IMR-90 (cell line): ENCODE measurements at regions not wholly inside any gene's neighbourhood (a gene's known extent, or its start where the extent isn't known, plus 50 kb on each side); places are given as distances from the start of the nearest gene placed in this dataset.

Experiments
- ATAC-seq: fragments of 200-7000 bp; cut with Tn5 transposase; 2 replicates; pipeline ENCODE4 v1.9.1; 2020; ENCODE audit warnings: low read depth, mild to moderate bottlenecking, moderate library complexity
- BruUV-seq: library from RNA; stranded (reverse); fragments of 400-500 nt; replicated peaks from 2 replicates; lab custom pipeline; 2021; lab: Mats Ljungman, UMichigan
- CTCF ChIA-PET: fragments of 300-600 bp; formaldehyde crosslinking; extraction: SDS; loops from one replicate; lab custom pipeline; 2021; ENCODE audit warnings: antibody characterized with exemption; lab: Yijun Ruan, JAX
- POLR2A ChIA-PET: fragments of 300-600 bp; sonication (Branson Sonifier 250); formaldehyde crosslinking; loops from one replicate; lab custom pipeline; 2022; ENCODE audit warnings: antibody characterized with exemption; ENCODE audit not compliant: unreplicated experiment; lab: Charles Lee
- DNase-seq: peaks from one replicate; pipeline ENCODE4 v3.0.0; 2013
- H2AFZ ChIP-seq: replicated peaks from 2 replicates; pipeline ENCODE3; 2013; ENCODE audit warnings: low read length, mild to moderate bottlenecking; ENCODE audit not compliant: poor library complexity
- H2AK5ac ChIP-seq: 2 replicates; pipeline ENCODE4 v1.6.1; 2013; ENCODE audit warnings: low read depth, low read length, inconsistent platforms
- H2AK9ac ChIP-seq: replicated peaks from 2 replicates; pipeline ENCODE3; 2013; ENCODE audit warnings: mild to moderate bottlenecking, low read depth, low read length, moderate library complexity; ENCODE audit not compliant: poor library complexity
- H2BK120ac ChIP-seq: 2 replicates; pipeline ENCODE4 v1.6.1; 2013; ENCODE audit warnings: low read depth, low read length, inconsistent platforms
- H2BK15ac ChIP-seq: 3 replicates; pipeline ENCODE4 v1.6.1; 2013; ENCODE audit warnings: low read depth, low read length, inconsistent platforms
- H2BK20ac ChIP-seq: 2 replicates; pipeline ENCODE4 v1.6.1; 2013; ENCODE audit warnings: low read depth, mild to moderate bottlenecking, inconsistent platforms, low read length, moderate library complexity
- H2BK5ac ChIP-seq: 2 replicates; pipeline ENCODE4 v1.6.1; 2013; ENCODE audit warnings: mild to moderate bottlenecking, low read depth, low read length, inconsistent platforms; ENCODE audit not compliant: poor library complexity, severe bottlenecking
- H3K14ac ChIP-seq: replicated peaks from 2 replicates; pipeline ENCODE4 v1.6.1; 2013; ENCODE audit warnings: low read depth, low read length, inconsistent platforms
- H3K18ac ChIP-seq: 2 replicates; pipeline ENCODE4 v1.6.1; 2013; ENCODE audit warnings: low read depth, low read length, control low read depth
- H3K23ac ChIP-seq: 2 replicates; pipeline ENCODE4 v1.6.1; 2013; ENCODE audit warnings: low read depth, low read length, inconsistent platforms
- H3K27ac ChIP-seq: 2 replicates; pipeline ENCODE4 v1.5.1; 2013; ENCODE audit warnings: mild to moderate bottlenecking, control low read depth, low read length; ENCODE audit not compliant: insufficient read depth
- H3K27me3 ChIP-seq: 2 replicates; pipeline ENCODE4 v1.6.1; 2013; ENCODE audit warnings: low read length; ENCODE audit not compliant: control insufficient read depth, insufficient read depth
- H3K36me3 ChIP-seq: 2 replicates; pipeline ENCODE4 v1.6.1; 2013; ENCODE audit warnings: low read length, mixed read lengths; ENCODE audit not compliant: control insufficient read depth, insufficient read depth
- H3K4ac ChIP-seq: 2 replicates; pipeline ENCODE4 v1.6.1; 2013; ENCODE audit warnings: low read depth, low read length, inconsistent platforms
- H3K4me1 ChIP-seq: 2 replicates; pipeline ENCODE4 v1.6.1; 2013; ENCODE audit warnings: low read length, mixed read lengths; ENCODE audit not compliant: control insufficient read depth, insufficient read depth
- H3K4me2 ChIP-seq: 2 replicates; pipeline ENCODE4 v1.6.1; 2013; ENCODE audit warnings: low read depth, mild to moderate bottlenecking, control low read depth, low read length, moderate library complexity
- H3K4me3 ChIP-seq: 2 replicates; pipeline ENCODE4 v1.5.1; 2013; ENCODE audit warnings: low read depth, mild to moderate bottlenecking, control low read depth, low read length, moderate library complexity; ENCODE audit not compliant: insufficient read depth
- H3K56ac ChIP-seq: 2 replicates; pipeline ENCODE4 v1.6.1; 2013; ENCODE audit warnings: low read length, inconsistent platforms; ENCODE audit not compliant: insufficient read depth; ENCODE audit errors: extremely low read depth
- H3K79me1 ChIP-seq, 2 experiments: 2 replicates each; pipeline ENCODE4 v1.6.1; 2013; ENCODE audit warnings: low read length in 2 of 2, inconsistent platforms in 1 of 2, low read depth in 1 of 2
- H3K9ac ChIP-seq: 2 replicates; pipeline ENCODE4 v1.6.1; 2013; ENCODE audit warnings: low read depth, low read length, control low read depth
- H3K9me1 ChIP-seq: 2 replicates; pipeline ENCODE4 v1.6.1; 2013; ENCODE audit warnings: low read length, inconsistent platforms; ENCODE audit not compliant: insufficient read depth
- H3K9me3 ChIP-seq: 2 replicates; pipeline ENCODE4 v1.6.1; 2013; ENCODE audit warnings: low read length; ENCODE audit not compliant: control insufficient read depth, insufficient read depth
- H4K20me1 ChIP-seq: 2 replicates; pipeline ENCODE4 v1.6.1; 2013; ENCODE audit warnings: low read length, inconsistent platforms; ENCODE audit not compliant: insufficient read depth
- H4K5ac ChIP-seq: 2 replicates; pipeline ENCODE4 v1.6.1; 2013; ENCODE audit warnings: mild to moderate bottlenecking, low read depth, low read length, control low read depth
- H4K8ac ChIP-seq, 2 experiments: 2 replicates each; pipeline ENCODE4 v1.6.1; 2013; ENCODE audit warnings: low read depth in 2 of 2, low read length in 2 of 2, control low read depth in 1 of 2, inconsistent platforms in 1 of 2
- H4K91ac ChIP-seq: 2 replicates; pipeline ENCODE4 v1.6.1; 2013; ENCODE audit warnings: low read depth, low read length, inconsistent platforms; ENCODE audit not compliant: insufficient read depth
- BHLHE40 ChIP-seq: fragments of 150-350 bp; IDR thresholded peaks from 2 replicates; pipeline ENCODE4 v1.6.1; 2016; ENCODE audit warnings: mild to moderate bottlenecking, low read depth, low read length
- CEBPB ChIP-seq: IDR thresholded peaks from 2 replicates; pipeline ENCODE4 v1.6.1; 2012; ENCODE audit warnings: low read depth, low read length, improper control_type of control experiment
- CHD1 ChIP-seq: IDR thresholded peaks from 2 replicates; pipeline ENCODE4 v1.6.1; 2012; ENCODE audit warnings: low read depth, low read length, improper control_type of control experiment
- FOS ChIP-seq: fragments of 150-350 bp; IDR thresholded peaks from 2 replicates; pipeline ENCODE4 v1.6.1; 2016; ENCODE audit warnings: low read depth, low read length
- MAFK ChIP-seq: IDR thresholded peaks from 2 replicates; pipeline ENCODE4 v1.6.1; 2012; ENCODE audit warnings: low read depth, low read length, improper control_type of control experiment
- MAZ ChIP-seq: IDR thresholded peaks from 2 replicates; pipeline ENCODE4 v1.6.1; 2012; ENCODE audit warnings: low read depth, mild to moderate bottlenecking, low read length, improper control_type of control experiment, moderate library complexity, borderline replicate concordance
- MXI1 ChIP-seq: IDR thresholded peaks from 2 replicates; pipeline ENCODE4 v1.6.1; 2012; ENCODE audit warnings: low read depth, mild to moderate bottlenecking, low read length, moderate library complexity, borderline replicate concordance
- NFE2L2 ChIP-seq: fragments of 150-350 bp; IDR thresholded peaks from 2 replicates; pipeline ENCODE4 v1.6.1; 2016; ENCODE audit warnings: low read depth, mild to moderate bottlenecking, low read length
- POLR2A ChIP-seq: IDR thresholded peaks from 2 replicates; pipeline ENCODE4 v1.6.1; 2012; ENCODE audit warnings: mild to moderate bottlenecking, low read depth, low read length
- RAD21 ChIP-seq: IDR thresholded peaks from 2 replicates; pipeline ENCODE4 v1.6.1; 2012; ENCODE audit warnings: low read length, improper control_type of control experiment
- RCOR1 ChIP-seq: IDR thresholded peaks from 2 replicates; pipeline ENCODE4 v1.6.1; 2012; ENCODE audit warnings: mild to moderate bottlenecking, low read length, improper control_type of control experiment; ENCODE audit not compliant: insufficient replicate concordance
- RFX5 ChIP-seq: IDR thresholded peaks from 2 replicates; pipeline ENCODE4 v1.8.0; 2012; ENCODE audit warnings: low read depth, mild to moderate bottlenecking, low read length, moderate library complexity
- SMC3 ChIP-seq: fragments of 150-350 bp; IDR thresholded peaks from 2 replicates; pipeline ENCODE4 v1.6.1; 2016; ENCODE audit warnings: low read depth, mild to moderate bottlenecking, antibody characterized with exemption, low read length, moderate library complexity
- WGBS, 2 experiments: methylation state at CpG; one replicate each; pipeline versions ENCODE4 v1.1.5 to v1.1.7; 2013; ENCODE audit warnings: missing lambda C conversion rate in 2 of 2; ENCODE audit not compliant: insufficient read length in 1 of 2; ENCODE audit errors: extremely low coverage in 2 of 2; 5-methylcytosine and 5-hydroxymethylcytosine counted together
- dilution Hi-C: fragments of 300-500 bp; cut with HindIII; formaldehyde crosslinking; loops from one replicate; pipeline ENCODE4 v1.14.3; 2018; ENCODE audit warnings: low sequenced_read_pairs; ENCODE audit not compliant: unreplicated experiment
- in situ Hi-C: fragments of 300-500 bp; cut with MboI; formaldehyde crosslinking; loops from 3 replicates; pipeline ENCODE4 v1.14.3; 2019; ENCODE audit warnings: low sequenced_read_pairs, inconsistent platforms, mixed read lengths
- intact Hi-C: fragments of 100-400 bp; cut with micrococcal nuclease; formaldehyde crosslinking; loops from 2 replicates; pipeline ENCODE4 v1.10.0; 2022
- TF ChIP-seq, protein P1 (sequence below): fragments of 150-350 bp; IDR thresholded peaks from 2 replicates; pipeline ENCODE4 v1.6.1; 2017; ENCODE audit warnings: mild to moderate bottlenecking, antibody characterized with exemption, low read length, low read depth
- TF ChIP-seq, protein P2 (sequence below): conservative IDR thresholded peaks from 2 replicates; pipeline ENCODE4 v1.5.1; 2012; ENCODE audit warnings: mild to moderate bottlenecking, low read depth, low read length, improper control_type of control experiment

DNA sequence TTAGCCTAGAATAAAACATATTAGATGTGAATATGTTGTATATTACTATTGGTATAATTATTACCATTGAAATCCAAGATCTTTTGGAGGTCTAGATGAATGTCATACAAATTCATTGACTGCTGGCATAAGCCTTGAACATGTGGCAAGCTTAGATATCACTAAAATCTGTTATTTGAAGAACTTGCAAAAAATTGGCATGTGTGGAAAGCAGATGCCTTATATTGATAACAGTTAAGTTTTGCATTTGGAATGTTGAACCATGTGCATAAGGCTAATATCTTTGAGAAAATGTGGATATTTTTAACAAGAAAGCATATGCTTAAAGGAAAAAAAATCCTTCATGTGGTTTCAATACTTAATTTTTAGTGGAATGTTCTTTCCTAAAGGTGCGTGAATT is 203.6 kb upstream of the PRICKLE1 start:
- no peak overlapping the region for H4K5ac ChIP-seq
- peaks cover 11% of the 10 kb centered on the region for H3K4me1 ChIP-seq
- BruUV-seq, result no TSS peak
- H2BK120ac ChIP-seq, result no peak overlapping the region
- no peak overlapping the region for H2AFZ ChIP-seq
- DNase-seq (no peak), ATAC-seq (no peak)
- TF ChIP-seq MAZ (no peak), BHLHE40 (no peak), CHD1 (no peak), RFX5 (no peak), FOS (no peak), CEBPB (no peak), RCOR1 (no peak), MAFK (no peak), SMC3 (no peak), RAD21 (no peak), MXI1 (no peak), POLR2A (no peak), NFE2L2 (no peak)
- TF ChIP-seq, protein P1, sequence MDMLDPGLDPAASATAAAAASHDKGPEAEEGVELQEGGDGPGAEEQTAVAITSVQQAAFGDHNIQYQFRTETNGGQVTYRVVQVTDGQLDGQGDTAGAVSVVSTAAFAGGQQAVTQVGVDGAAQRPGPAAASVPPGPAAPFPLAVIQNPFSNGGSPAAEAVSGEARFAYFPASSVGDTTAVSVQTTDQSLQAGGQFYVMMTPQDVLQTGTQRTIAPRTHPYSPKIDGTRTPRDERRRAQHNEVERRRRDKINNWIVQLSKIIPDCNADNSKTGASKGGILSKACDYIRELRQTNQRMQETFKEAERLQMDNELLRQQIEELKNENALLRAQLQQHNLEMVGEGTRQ, result no peak
- TF ChIP-seq, protein P2, sequence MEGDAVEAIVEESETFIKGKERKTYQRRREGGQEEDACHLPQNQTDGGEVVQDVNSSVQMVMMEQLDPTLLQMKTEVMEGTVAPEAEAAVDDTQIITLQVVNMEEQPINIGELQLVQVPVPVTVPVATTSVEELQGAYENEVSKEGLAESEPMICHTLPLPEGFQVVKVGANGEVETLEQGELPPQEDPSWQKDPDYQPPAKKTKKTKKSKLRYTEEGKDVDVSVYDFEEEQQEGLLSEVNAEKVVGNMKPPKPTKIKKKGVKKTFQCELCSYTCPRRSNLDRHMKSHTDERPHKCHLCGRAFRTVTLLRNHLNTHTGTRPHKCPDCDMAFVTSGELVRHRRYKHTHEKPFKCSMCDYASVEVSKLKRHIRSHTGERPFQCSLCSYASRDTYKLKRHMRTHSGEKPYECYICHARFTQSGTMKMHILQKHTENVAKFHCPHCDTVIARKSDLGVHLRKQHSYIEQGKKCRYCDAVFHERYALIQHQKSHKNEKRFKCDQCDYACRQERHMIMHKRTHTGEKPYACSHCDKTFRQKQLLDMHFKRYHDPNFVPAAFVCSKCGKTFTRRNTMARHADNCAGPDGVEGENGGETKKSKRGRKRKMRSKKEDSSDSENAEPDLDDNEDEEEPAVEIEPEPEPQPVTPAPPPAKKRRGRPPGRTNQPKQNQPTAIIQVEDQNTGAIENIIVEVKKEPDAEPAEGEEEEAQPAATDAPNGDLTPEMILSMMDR, result no peak
- H3K9ac ChIP-seq, result no peak overlapping the region
- no peak overlapping the region for H4K8ac ChIP-seq
- dilution Hi-C loops (no loop called here), in situ Hi-C loops (no loop called here), intact Hi-C loops (no loop called here)
- no peaks in the 10 kb centered on the region for H3K36me3 ChIP-seq
- no peaks in the 10 kb centered on the region for H3K27me3 ChIP-seq
- no peak overlapping the region for H2BK20ac ChIP-seq
- no peaks in the 10 kb centered on the region for H3K79me1 ChIP-seq
- H2AK5ac ChIP-seq, result no peak overlapping the region
- no peak overlapping the region for H3K18ac ChIP-seq
- peaks cover 10% of the 10 kb centered on the region for H3K9me1 ChIP-seq
- CTCF ChIA-PET, result no interaction called here
- H3K14ac ChIP-seq, result no peak overlapping the region
- H2BK5ac ChIP-seq, result no peak overlapping the region
- H3K4me2 ChIP-seq, result no peak overlapping the region
- no peak overlapping the region for H2BK15ac ChIP-seq
- H3K23ac ChIP-seq, result no peak overlapping the region
- no peak overlapping the region for H3K56ac ChIP-seq
- H4K91ac ChIP-seq, result no peak overlapping the region
- POLR2A ChIA-PET, result no interaction called here
- H4K20me1 ChIP-seq, result no peaks in the 10 kb centered on the region
- no peak overlapping the region for H3K4ac ChIP-seq
- H3K27ac ChIP-seq, result no peak overlapping the region
- no peak overlapping the region for H3K4me3 ChIP-seq
- WGBS, 2 experiments, result 100% methylated on average over 1 of the region's 1 CpG; no CpG with 5 or more reads in 1 of the 2 experiments
- no peak overlapping the region for H2AK9ac ChIP-seq
- H3K9me3 ChIP-seq, result no peaks in the 10 kb centered on the region
